Ishikawa (cell line): ENCODE measurements at regions not wholly inside any gene's neighbourhood (a gene's known extent, or its start where the extent isn't known, plus 50 kb on each side); places are given as distances from the start of the nearest gene placed in this dataset.

Source experiments
- CEBPB ChIP-seq: IDR thresholded peaks from 2 replicates; pipeline ENCODE4 v1.6.1; 2012
- EGR1 ChIP-seq: IDR thresholded peaks from 2 replicates; pipeline ENCODE4 v1.6.1; 2012
- EP300 ChIP-seq: IDR thresholded peaks from 2 replicates; pipeline ENCODE4 v1.6.1; 2012; ENCODE audit warnings: borderline replicate concordance
- RAD21 ChIP-seq: IDR thresholded peaks from 2 replicates; pipeline ENCODE4 v1.6.1; 2012; ENCODE audit warnings: low read depth
- TAF1 ChIP-seq: IDR thresholded peaks from 2 replicates; pipeline ENCODE4 v1.6.1; 2012; ENCODE audit warnings: low read depth, mild to moderate bottlenecking
- YY1 ChIP-seq: IDR thresholded peaks from 2 replicates; pipeline ENCODE4 v1.6.1; 2012; ENCODE audit warnings: low read depth
- ZBTB7A ChIP-seq: IDR thresholded peaks from 2 replicates; pipeline ENCODE4 v1.6.1; 2012; ENCODE audit warnings: low read depth
- TF ChIP-seq, protein P1 (sequence below): IDR thresholded peaks from 2 replicates; pipeline ENCODE4 v1.6.1; 2012
- TF ChIP-seq, protein P2 (sequence below): IDR thresholded peaks from 2 replicates; pipeline ENCODE4 v1.6.1; 2012
- TF ChIP-seq, protein P3 (sequence below): IDR thresholded peaks from 2 replicates; pipeline ENCODE4 v1.6.1; 2012; ENCODE audit warnings: low read depth, mild to moderate bottlenecking

DNA sequence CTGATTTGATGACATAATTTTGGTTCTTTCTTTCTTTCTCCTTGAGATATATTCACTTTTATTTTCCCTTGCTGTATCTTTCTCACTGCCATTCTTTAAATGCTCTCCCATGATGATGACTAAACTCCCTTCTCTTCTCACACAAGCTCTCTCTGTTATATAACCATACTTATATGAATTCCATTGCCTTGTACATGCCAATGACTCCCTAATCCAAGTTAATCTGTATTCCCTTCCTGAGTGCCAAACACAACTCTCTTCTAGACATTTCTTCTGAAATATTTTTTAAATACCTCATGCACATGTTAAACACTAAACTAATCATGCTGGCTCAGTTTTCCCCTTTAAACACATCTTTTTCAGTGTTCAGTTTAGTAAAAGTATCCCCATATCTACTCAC is 62.2 kb upstream of the ST8SIA4 start:
- no peak for TF ChIP-seq YY1
- TF ChIP-seq RAD21, result no peak
- no peak for TF ChIP-seq TAF1
- TF ChIP-seq ZBTB7A, result no peak
- TF ChIP-seq, protein P1, sequence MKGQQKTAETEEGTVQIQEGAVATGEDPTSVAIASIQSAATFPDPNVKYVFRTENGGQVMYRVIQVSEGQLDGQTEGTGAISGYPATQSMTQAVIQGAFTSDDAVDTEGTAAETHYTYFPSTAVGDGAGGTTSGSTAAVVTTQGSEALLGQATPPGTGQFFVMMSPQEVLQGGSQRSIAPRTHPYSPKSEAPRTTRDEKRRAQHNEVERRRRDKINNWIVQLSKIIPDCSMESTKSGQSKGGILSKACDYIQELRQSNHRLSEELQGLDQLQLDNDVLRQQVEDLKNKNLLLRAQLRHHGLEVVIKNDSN, result no peak
- TF ChIP-seq, protein P2, sequence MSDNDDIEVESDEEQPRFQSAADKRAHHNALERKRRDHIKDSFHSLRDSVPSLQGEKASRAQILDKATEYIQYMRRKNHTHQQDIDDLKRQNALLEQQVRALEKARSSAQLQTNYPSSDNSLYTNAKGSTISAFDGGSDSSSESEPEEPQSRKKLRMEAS, result no peak
- TF ChIP-seq CEBPB, result no peak
- TF ChIP-seq, protein P3, sequence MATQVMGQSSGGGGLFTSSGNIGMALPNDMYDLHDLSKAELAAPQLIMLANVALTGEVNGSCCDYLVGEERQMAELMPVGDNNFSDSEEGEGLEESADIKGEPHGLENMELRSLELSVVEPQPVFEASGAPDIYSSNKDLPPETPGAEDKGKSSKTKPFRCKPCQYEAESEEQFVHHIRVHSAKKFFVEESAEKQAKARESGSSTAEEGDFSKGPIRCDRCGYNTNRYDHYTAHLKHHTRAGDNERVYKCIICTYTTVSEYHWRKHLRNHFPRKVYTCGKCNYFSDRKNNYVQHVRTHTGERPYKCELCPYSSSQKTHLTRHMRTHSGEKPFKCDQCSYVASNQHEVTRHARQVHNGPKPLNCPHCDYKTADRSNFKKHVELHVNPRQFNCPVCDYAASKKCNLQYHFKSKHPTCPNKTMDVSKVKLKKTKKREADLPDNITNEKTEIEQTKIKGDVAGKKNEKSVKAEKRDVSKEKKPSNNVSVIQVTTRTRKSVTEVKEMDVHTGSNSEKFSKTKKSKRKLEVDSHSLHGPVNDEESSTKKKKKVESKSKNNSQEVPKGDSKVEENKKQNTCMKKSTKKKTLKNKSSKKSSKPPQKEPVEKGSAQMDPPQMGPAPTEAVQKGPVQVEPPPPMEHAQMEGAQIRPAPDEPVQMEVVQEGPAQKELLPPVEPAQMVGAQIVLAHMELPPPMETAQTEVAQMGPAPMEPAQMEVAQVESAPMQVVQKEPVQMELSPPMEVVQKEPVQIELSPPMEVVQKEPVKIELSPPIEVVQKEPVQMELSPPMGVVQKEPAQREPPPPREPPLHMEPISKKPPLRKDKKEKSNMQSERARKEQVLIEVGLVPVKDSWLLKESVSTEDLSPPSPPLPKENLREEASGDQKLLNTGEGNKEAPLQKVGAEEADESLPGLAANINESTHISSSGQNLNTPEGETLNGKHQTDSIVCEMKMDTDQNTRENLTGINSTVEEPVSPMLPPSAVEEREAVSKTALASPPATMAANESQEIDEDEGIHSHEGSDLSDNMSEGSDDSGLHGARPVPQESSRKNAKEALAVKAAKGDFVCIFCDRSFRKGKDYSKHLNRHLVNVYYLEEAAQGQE, result no peak
- no peak for TF ChIP-seq EGR1
- TF ChIP-seq EP300, result no peak
